ENCODE measurements at regions not wholly inside any gene's neighbourhood (a gene's known extent, or its start where the extent isn't known, plus 50 kb on each side); places are given as distances from the start of the nearest gene placed in this dataset.

DNA sequence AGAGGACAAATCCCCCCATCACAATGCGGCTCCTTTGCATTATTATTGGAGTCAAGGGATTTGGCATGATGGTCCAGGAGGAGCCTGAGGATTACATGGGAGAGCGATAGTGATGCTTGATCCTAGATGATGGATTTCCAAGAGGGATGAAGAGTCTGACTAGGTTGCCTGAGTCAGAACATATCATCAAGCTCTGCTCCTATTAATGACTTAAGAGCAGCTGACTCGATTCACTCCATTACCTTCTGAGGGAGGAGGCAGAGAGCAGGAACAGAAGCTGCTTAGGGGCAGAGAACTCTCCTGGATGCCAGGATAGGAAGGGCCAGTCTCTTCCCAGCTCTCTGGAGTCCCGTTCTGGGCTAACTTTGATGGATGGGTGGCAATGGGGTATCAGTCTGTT, 54.0 kb upstream of the CISTR start:
- no peak overlapping the region for H3K27ac ChIP-seq (ENCODE audit: low read depth, low read length)
- H4K20me1 ChIP-seq (replicated peaks in 1 of 2; ENCODE audit: control insufficient read depth in 1 of 2, insufficient read depth in 2 of 2, low read length in 2 of 2): no peaks in the 10 kb centered on the region
- TF ChIP-seq CHD1 (IDR thresholded peaks at IDR 0.05; ENCODE audit: low read depth, low read length) (no peak), NRF1 (IDR thresholded peaks at IDR 0.05; ENCODE audit: low read depth, low read length) (no peak), YY1 (IDR thresholded peaks at IDR 0.05; ENCODE audit: low read depth, low read length) (no peak), SP4 (IDR thresholded peaks at IDR 0.05; ENCODE audit: low read length) (no peak), RAD21 (IDR thresholded peaks at IDR 0.05 in 1 of 2, conservative IDR thresholded peaks at IDR 0.05 in 1 of 2; ENCODE audit: low read depth in 2 of 2, low read length in 2 of 2) (no peak), RBBP5 (IDR thresholded peaks at IDR 0.05; ENCODE audit: borderline replicate concordance, low read depth, low read length) (no peak), JUN (IDR thresholded peaks at IDR 0.05; ENCODE audit: low read depth, low read length) (no peak), SIRT6 (IDR thresholded peaks at IDR 0.05; ENCODE audit: low read length) (no peak), RFX5 (IDR thresholded peaks at IDR 0.05; ENCODE audit: borderline replicate concordance, low read depth, low read length) (no peak), CEBPB (IDR thresholded peaks at IDR 0.05; ENCODE audit: low read depth, low read length) (no peak)
- TF ChIP-seq, protein P1, sequence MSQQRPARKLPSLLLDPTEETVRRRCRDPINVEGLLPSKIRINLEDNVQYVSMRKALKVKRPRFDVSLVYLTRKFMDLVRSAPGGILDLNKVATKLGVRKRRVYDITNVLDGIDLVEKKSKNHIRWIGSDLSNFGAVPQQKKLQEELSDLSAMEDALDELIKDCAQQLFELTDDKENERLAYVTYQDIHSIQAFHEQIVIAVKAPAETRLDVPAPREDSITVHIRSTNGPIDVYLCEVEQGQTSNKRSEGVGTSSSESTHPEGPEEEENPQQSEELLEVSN (IDR thresholded peaks at IDR 0.05): no peak
- H2BK5ac ChIP-seq (ENCODE audit: low read depth, low read length): no peak overlapping the region
- no peak overlapping the region for H2BK20ac ChIP-seq (ENCODE audit: low read length)
- H3K18ac ChIP-seq (ENCODE audit: extremely low read depth, low read length): no peak overlapping the region
- H2AK5ac ChIP-seq (ENCODE audit: low read depth, low read length): no peak overlapping the region
- 84% methylated on average over 4 of the region's 4 CpGs; no CpG with 5 or more reads in 1 of the 2 experiments for WGBS, 2 experiments (ENCODE audit: extremely low coverage in 1 of 2, insufficient coverage in 1 of 2, insufficient read length in 1 of 2, insufficient replicate concordance in 2 of 2, low coverage in 1 of 2, low lambda C conversion rate in 2 of 2, missing lambda C conversion rate in 1 of 2)
- no peak overlapping the region for H2AFZ ChIP-seq (ENCODE audit: low read length)
- no peak overlapping the region for H2BK15ac ChIP-seq (ENCODE audit: low read length)
- no peak overlapping the region for H4K8ac ChIP-seq (ENCODE audit: extremely low read depth, insufficient read depth, low read length)
- H3K56ac ChIP-seq (replicated peaks; ENCODE audit: insufficient read length, low read depth, low read length): no peak overlapping the region
- no peaks in the 10 kb centered on the region for H3K79me1 ChIP-seq (ENCODE audit: low read depth, low read length)
- no peaks in the 10 kb centered on the region for H3K23me2 ChIP-seq (ENCODE audit: low read depth, low read length)
- H3K9me3 ChIP-seq (ENCODE audit: insufficient read depth in 2 of 2, low read depth in 1 of 2, low read length in 1 of 2): no peaks in the 10 kb centered on the region
- H3K23ac ChIP-seq (ENCODE audit: insufficient read length): no peak overlapping the region
- DNase-seq (ENCODE audit: low read depth in 1 of 2, low spot score in 2 of 2): no peak
- ChIA-PET CTCF (ENCODE audit: partially characterized antibody) (interaction anchor here (0.6 to 7.5 kb wide), 15 partner anchors 11 to 563 kb away, joined by 3 to 64 read pairs (median 4); no protein-coding TSS in a partner anchor), POLR2A (ENCODE audit: partially characterized antibody) (interaction anchor here (1.1 kb wide), 1 partner anchor 11 kb away, joined by 3 read pairs; no protein-coding TSS in a partner anchor)
- no peaks in the 10 kb centered on the region for H3K79me2 ChIP-seq (ENCODE audit: control insufficient read depth in 1 of 2, insufficient read depth in 2 of 2, low read length in 2 of 2)
- H2BK120ac ChIP-seq (replicated peaks; ENCODE audit: low read depth, low read length): no peak overlapping the region
- no peak overlapping the region for H3K4me2 ChIP-seq (ENCODE audit: insufficient read depth in 1 of 2, low read depth in 2 of 2, low read length in 2 of 2)
- H3K9ac ChIP-seq (replicated peaks in 1 of 4; ENCODE audit: extremely low read depth in 1 of 4, low read depth in 3 of 4, low read length in 3 of 4): no peak overlapping the region
- peaks cover 0 to 6% (median 4%) of the 10 kb centered on the region in 4 experiments; a peak in 4 of 7 replicates for H3K27me3 ChIP-seq (replicated peaks in 1 of 4; ENCODE audit: control insufficient read depth in 3 of 4, extremely low read depth in 1 of 4, insufficient read depth in 3 of 4, low read length in 3 of 4)
- no peaks in the 10 kb centered on the region for H3K36me3 ChIP-seq (ENCODE audit: control insufficient read depth in 2 of 4, insufficient read depth in 4 of 4, low read length in 3 of 4)
- no peak overlapping the region for H3K4ac ChIP-seq (replicated peaks; ENCODE audit: insufficient read length, low read depth, low read length)
- H3K4me1 ChIP-seq (replicated peaks in 1 of 4; ENCODE audit: control insufficient read depth in 3 of 4, insufficient read depth in 4 of 4, low read length in 3 of 4): peaks cover 0 to 3% (median 0%) of the 10 kb centered on the region in 4 experiments; a peak in 1 of 7 replicates
- no peak overlapping the region for H2BK12ac ChIP-seq (ENCODE audit: low read depth, low read length)
- no peak for FAIRE-seq
- no peak overlapping the region for H3K14ac ChIP-seq (ENCODE audit: insufficient read length)
- no peak overlapping the region for H4K91ac ChIP-seq (replicated peaks; ENCODE audit: insufficient read length, low read length)
- no peak overlapping the region for H4K5ac ChIP-seq (ENCODE audit: insufficient read length, low read depth, low read length)
- H3K4me3 ChIP-seq (ENCODE audit: extremely low read depth in 1 of 4, insufficient read depth in 2 of 4, low read depth in 3 of 4, low read length in 4 of 4): no peak overlapping the region

Measured in H1 (cell line).